ENCODE measurements at regions not wholly inside any gene's neighbourhood (a gene's known extent, or its start where the extent isn't known, plus 50 kb on each side); places are given as distances from the start of the nearest gene placed in this dataset.

GRCh38 chr7:10079572-10079971 lies 894.1 kb upstream of the PHF14 start:
- no peak for TF ChIP-seq SIN3A (IDR thresholded peaks at IDR 0.05; ENCODE audit: borderline replicate concordance, insufficient read depth, low read length)
- TF ChIP-seq POLR2AphosphoS5 (IDR thresholded peaks at IDR 0.05; ENCODE audit: low read depth, low read length) = no peak
- no peak for TF ChIP-seq TAF1 (IDR thresholded peaks at IDR 0.05; ENCODE audit: borderline replicate concordance, insufficient read depth, low read length)
- no peak for TF ChIP-seq FOXP2 (optimal IDR thresholded peaks at IDR 0.05; ENCODE audit: borderline replicate concordance, extremely low read depth, extremely low read length, insufficient read depth)
- TF ChIP-seq REST (IDR thresholded peaks at IDR 0.05; ENCODE audit: insufficient read depth in 1 of 2, low read depth in 2 of 2, low read length in 2 of 2) = no peak

GRCh38 chr7:10082896-10083295 lies 890.8 kb upstream of the PHF14 start:
- no peak for TF ChIP-seq POLR2AphosphoS5 (IDR thresholded peaks at IDR 0.05; ENCODE audit: low read depth, low read length)
- TF ChIP-seq SIN3A (IDR thresholded peaks at IDR 0.05; ENCODE audit: borderline replicate concordance, insufficient read depth, low read length) = no peak
- TF ChIP-seq FOXP2 (optimal IDR thresholded peaks at IDR 0.05; ENCODE audit: borderline replicate concordance, extremely low read depth, extremely low read length, insufficient read depth) = no peak
- no peak for TF ChIP-seq REST (IDR thresholded peaks at IDR 0.05; ENCODE audit: insufficient read depth in 1 of 2, low read depth in 2 of 2, low read length in 2 of 2)
- TF ChIP-seq TAF1 (IDR thresholded peaks at IDR 0.05; ENCODE audit: borderline replicate concordance, insufficient read depth, low read length) = no peak

GRCh38 chr7:10083766-10084165 lies 889.9 kb upstream of the PHF14 start:
- TF ChIP-seq POLR2AphosphoS5 (IDR thresholded peaks at IDR 0.05; ENCODE audit: low read depth, low read length) = no peak
- TF ChIP-seq SIN3A (IDR thresholded peaks at IDR 0.05; ENCODE audit: borderline replicate concordance, insufficient read depth, low read length) = no peak
- TF ChIP-seq FOXP2 (optimal IDR thresholded peaks at IDR 0.05; ENCODE audit: borderline replicate concordance, extremely low read depth, extremely low read length, insufficient read depth) = no peak
- no peak for TF ChIP-seq REST (IDR thresholded peaks at IDR 0.05; ENCODE audit: insufficient read depth in 1 of 2, low read depth in 2 of 2, low read length in 2 of 2)
- no peak for TF ChIP-seq TAF1 (IDR thresholded peaks at IDR 0.05; ENCODE audit: borderline replicate concordance, insufficient read depth, low read length)

GRCh38 chr7:10085231-10085630 lies 888.4 kb upstream of the PHF14 start:
- TF ChIP-seq TAF1 (IDR thresholded peaks at IDR 0.05; ENCODE audit: borderline replicate concordance, insufficient read depth, low read length) (no peak), FOXP2 (optimal IDR thresholded peaks at IDR 0.05; ENCODE audit: borderline replicate concordance, extremely low read depth, extremely low read length, insufficient read depth) (no peak), REST (IDR thresholded peaks at IDR 0.05; ENCODE audit: insufficient read depth in 1 of 2, low read depth in 2 of 2, low read length in 2 of 2) (no peak), SIN3A (IDR thresholded peaks at IDR 0.05; ENCODE audit: borderline replicate concordance, insufficient read depth, low read length) (no peak)

GRCh38 chr7:10100572-10100971 lies 873.1 kb upstream of the PHF14 start:
- TF ChIP-seq REST (IDR thresholded peaks at IDR 0.05; ENCODE audit: insufficient read depth in 1 of 2, low read depth in 2 of 2, low read length in 2 of 2) = no peak
- no peak for TF ChIP-seq FOXP2 (optimal IDR thresholded peaks at IDR 0.05; ENCODE audit: borderline replicate concordance, extremely low read depth, extremely low read length, insufficient read depth)
- no peak for TF ChIP-seq POLR2AphosphoS5 (IDR thresholded peaks at IDR 0.05; ENCODE audit: low read depth, low read length)
- no peak for TF ChIP-seq SIN3A (IDR thresholded peaks at IDR 0.05; ENCODE audit: borderline replicate concordance, insufficient read depth, low read length)
- TF ChIP-seq TAF1 (IDR thresholded peaks at IDR 0.05; ENCODE audit: borderline replicate concordance, insufficient read depth, low read length) = no peak

Measured in PFSK-1 (cell line).